ENCODE measurements at regions not wholly inside any gene's neighbourhood (a gene's known extent, or its start where the extent isn't known, plus 50 kb on each side); places are given as distances from the start of the nearest gene placed in this dataset.

- DNase-seq = no peak
Measured at GRCh38 chr14:65360144-65360784, 52.3 kb upstream of the FUT8 start.

GRCh38 chr14:65361920-65362319, 50.6 kb upstream of the FUT8 start:
- DNase-seq = no peak

Data from kidney glomerular epithelial cell (primary cell).